H1 (cell line): ENCODE measurements at regions not wholly inside any gene's neighbourhood (a gene's known extent, or its start where the extent isn't known, plus 50 kb on each side); places are given as distances from the start of the nearest gene placed in this dataset.

Source experiments
- CTCF ChIA-PET: fragments of 300-600 bp; sonication (Branson Sonifier 250); formaldehyde crosslinking; loops from one replicate; lab custom pipeline; 2021; ENCODE audit not compliant: partially characterized antibody; lab: Charles Lee
- POLR2A ChIA-PET: fragments of 300-600 bp; sonication (Branson Sonifier 250); formaldehyde crosslinking; loops from one replicate; lab custom pipeline; 2021; ENCODE audit warnings: inconsistent platforms; ENCODE audit not compliant: partially characterized antibody; lab: Charles Lee
- DNase-seq, 2 experiments: peaks; one replicate each; pipeline versions ENCODE4 v3.0.0 to v3.0.0-alpha.2; 2010 to 2022; ENCODE audit warnings: low spot score in 2 of 2, low read depth in 1 of 2, mixed read lengths in 1 of 2
- FAIRE-seq: peaks from 2 replicates; lab custom pipeline; 2011; peaks lifted over from hg19 to GRCh38; lab: Jason Lieb, UNC
- H2AFZ ChIP-seq: 2 replicates; pipeline ENCODE4 v1.8.1; 2012; ENCODE audit warnings: low read length, inconsistent platforms
- H2AK5ac ChIP-seq: 2 replicates; pipeline ENCODE4 v1.6.1; 2013; ENCODE audit warnings: low read depth, low read length
- H2BK120ac ChIP-seq: replicated peaks from 2 replicates; pipeline ENCODE3; 2013; ENCODE audit warnings: low read depth, low read length, inconsistent platforms
- H2BK12ac ChIP-seq: 2 replicates; pipeline ENCODE4 v1.6.1; 2013; ENCODE audit warnings: low read depth, low read length
- H2BK15ac ChIP-seq: 2 replicates; pipeline ENCODE4 v1.6.1; 2013; ENCODE audit warnings: low read length
- H2BK20ac ChIP-seq: 2 replicates; pipeline ENCODE4 v1.6.1; 2013; ENCODE audit warnings: low read length
- H2BK5ac ChIP-seq: 2 replicates; pipeline ENCODE4 v1.6.1; 2013; ENCODE audit warnings: low read depth, low read length
- H3K14ac ChIP-seq: 2 replicates; pipeline ENCODE4 v1.6.1; 2013; ENCODE audit warnings: inconsistent platforms; ENCODE audit not compliant: insufficient read length
- H3K18ac ChIP-seq: 2 replicates; pipeline ENCODE4 v1.6.1; 2013; ENCODE audit warnings: low read length; ENCODE audit errors: extremely low read depth
- H3K23ac ChIP-seq: 2 replicates; pipeline ENCODE4 v1.6.1; 2013; ENCODE audit warnings: inconsistent platforms; ENCODE audit not compliant: insufficient read length
- H3K23me2 ChIP-seq: 2 replicates; pipeline ENCODE4 v1.6.1; 2013; ENCODE audit warnings: low read depth, low read length
- H3K27ac ChIP-seq: 2 replicates; pipeline ENCODE4 v1.6.1; 2011; ENCODE audit warnings: low read depth, low read length, inconsistent platforms
- H3K27me3 ChIP-seq, 4 experiments: replicated peaks in 1 of 4; 1 replicate in 1 of 4; 2 replicates in 3 of 4; pipeline versions ENCODE4 v1.6.1 to v1.8.1; 2011 to 2013; ENCODE audit warnings: low read length in 3 of 4, mild to moderate bottlenecking in 3 of 4, inconsistent platforms in 2 of 4, mixed read lengths in 2 of 4, moderate library complexity in 1 of 4; ENCODE audit not compliant: control insufficient read depth in 3 of 4, insufficient read depth in 3 of 4; ENCODE audit errors: extremely low read depth in 1 of 4
- H3K36me3 ChIP-seq, 4 experiments: 2 replicates each; pipeline versions ENCODE4 v1.6.1 to v1.8.1; 2011 to 2013; ENCODE audit warnings: mild to moderate bottlenecking in 4 of 4, low read length in 3 of 4, moderate library complexity in 2 of 4, control low read depth in 1 of 4, inconsistent platforms in 1 of 4; ENCODE audit not compliant: insufficient read depth in 4 of 4, control insufficient read depth in 2 of 4
- H3K4ac ChIP-seq: replicated peaks from 2 replicates; pipeline ENCODE3; 2013; ENCODE audit warnings: low read length, low read depth, mixed read lengths, inconsistent platforms; ENCODE audit not compliant: insufficient read length
- H3K4me1 ChIP-seq, 4 experiments: replicated peaks in 1 of 4; 1 replicate in 1 of 4; 2 replicates in 3 of 4; pipeline versions ENCODE4 v1.6.1 to v1.8.1; 2011 to 2013; ENCODE audit warnings: low read length in 3 of 4, inconsistent platforms in 2 of 4, mixed read lengths in 1 of 4; ENCODE audit not compliant: insufficient read depth in 4 of 4, control insufficient read depth in 3 of 4
- H3K4me2 ChIP-seq, 2 experiments: 2 replicates each; pipeline versions ENCODE4 v1.6.1 to v1.8.1; 2011 to 2013; ENCODE audit warnings: low read depth in 2 of 2, low read length in 2 of 2, control low read depth in 1 of 2, inconsistent platforms in 1 of 2, mild to moderate bottlenecking in 1 of 2; ENCODE audit not compliant: insufficient read depth in 1 of 2
- H3K4me3 ChIP-seq, 4 experiments: fragments of 200-600, 300-600 bp in 1 of 4; sonication (generic), shearing (Covaris generic), sonication (Bioruptor Twin) in 1 of 4; 2 replicates each; pipeline versions ENCODE4 v1.5.1 to v1.8.1; 2011 to 2016; ENCODE audit warnings: low read length in 4 of 4, low read depth in 3 of 4, control low read depth in 2 of 4, inconsistent platforms in 2 of 4, mild to moderate bottlenecking in 2 of 4, mixed read lengths in 1 of 4, moderate library complexity in 1 of 4; ENCODE audit not compliant: insufficient read depth in 2 of 4; ENCODE audit errors: extremely low read depth in 1 of 4
- H3K56ac ChIP-seq: replicated peaks from 2 replicates; pipeline ENCODE3; 2013; ENCODE audit warnings: low read depth, mild to moderate bottlenecking, mixed read lengths, low read length, inconsistent platforms; ENCODE audit not compliant: insufficient read length
- H3K79me1 ChIP-seq: 2 replicates; pipeline ENCODE4 v1.6.1; 2013; ENCODE audit warnings: low read depth, low read length, control low read depth
- H3K79me2 ChIP-seq, 2 experiments: 2 replicates each; pipeline versions ENCODE4 v1.6.1 to v1.8.1; 2012 to 2013; ENCODE audit warnings: low read length in 2 of 2, mild to moderate bottlenecking in 2 of 2, inconsistent platforms in 1 of 2; ENCODE audit not compliant: insufficient read depth in 2 of 2, control insufficient read depth in 1 of 2
- H3K9ac ChIP-seq, 4 experiments: replicated peaks in 1 of 4; 1 replicate in 1 of 4; 2 replicates in 3 of 4; pipeline versions ENCODE4 v1.6.1 to v1.8.1; 2011 to 2013; ENCODE audit warnings: low read depth in 3 of 4, low read length in 3 of 4, control low read depth in 2 of 4, mild to moderate bottlenecking in 2 of 4, moderate library complexity in 2 of 4, inconsistent platforms in 1 of 4; ENCODE audit errors: extremely low read depth in 1 of 4
- H3K9me3 ChIP-seq, 2 experiments: 2 replicates each; pipeline versions ENCODE4 v1.6.1 to v1.8.1; 2012 to 2013; ENCODE audit warnings: mild to moderate bottlenecking in 2 of 2, moderate library complexity in 2 of 2, control low read depth in 1 of 2, inconsistent platforms in 1 of 2, low read depth in 1 of 2, low read length in 1 of 2, mixed read lengths in 1 of 2; ENCODE audit not compliant: insufficient read depth in 2 of 2
- H4K20me1 ChIP-seq, 2 experiments: replicated peaks in 1 of 2; 2 replicates each; pipeline versions ENCODE3 to v1.8.1; 2011 to 2013; ENCODE audit warnings: inconsistent platforms in 2 of 2, low read length in 2 of 2, mild to moderate bottlenecking in 1 of 2; ENCODE audit not compliant: insufficient read depth in 2 of 2, control insufficient read depth in 1 of 2
- H4K5ac ChIP-seq: 2 replicates; pipeline ENCODE4 v1.6.1; 2013; ENCODE audit warnings: low read length, low read depth, mixed read lengths, inconsistent platforms; ENCODE audit not compliant: insufficient read length
- H4K8ac ChIP-seq: 2 replicates; pipeline ENCODE4 v1.8.0; 2013; ENCODE audit warnings: mild to moderate bottlenecking, moderate library complexity, low read length, inconsistent platforms; ENCODE audit not compliant: insufficient read depth; ENCODE audit errors: extremely low read depth
- H4K91ac ChIP-seq: replicated peaks from 2 replicates; pipeline ENCODE3; 2013; ENCODE audit warnings: low read length, mixed read lengths, inconsistent platforms; ENCODE audit not compliant: insufficient read length
- CBX8 ChIP-seq: fragments of 300-800, 300-1000 bp; sonication (generic); IDR thresholded peaks from 2 replicates; pipeline ENCODE4 v1.7.1; 2016; ENCODE audit warnings: low read depth, low read length, borderline replicate concordance
- CHD1 ChIP-seq: IDR thresholded peaks from 2 replicates; pipeline ENCODE4 v1.6.1; 2012; ENCODE audit warnings: low read depth, low read length, improper control_type of control experiment
- EZH2 ChIP-seq: fragments of 200-600 bp; sonication (generic); IDR thresholded peaks from 2 replicates; pipeline ENCODE4 v1.7.1; 2012; ENCODE audit warnings: low read depth, mild to moderate bottlenecking, moderate library complexity, low read length, inconsistent platforms; ENCODE audit not compliant: severe bottlenecking
- JUND ChIP-seq: IDR thresholded peaks from 2 replicates; pipeline ENCODE4 v1.6.1; 2011; ENCODE audit warnings: mild to moderate bottlenecking, improper control_type of control experiment, low read length
- KDM1A ChIP-seq: fragments of 200-600, 300-600 bp; sonication (generic); IDR thresholded peaks from 2 replicates; pipeline ENCODE4 v1.7.1; 2016; ENCODE audit warnings: mild to moderate bottlenecking, low read length, borderline replicate concordance
- KDM5A ChIP-seq: fragments of 200-600 bp; IDR thresholded peaks from 2 replicates; pipeline ENCODE4 v1.7.1; 2012; ENCODE audit warnings: mild to moderate bottlenecking, low read length, inconsistent platforms, mixed read lengths
- RNF2 ChIP-seq: fragments of 200-900, 300-1000 bp; sonication (generic); IDR thresholded peaks from 2 replicates; pipeline ENCODE4 v1.7.1; 2016; ENCODE audit warnings: borderline replicate concordance, low read depth, mild to moderate bottlenecking, antibody characterized with exemption, low read length; ENCODE audit not compliant: poor library complexity, severe bottlenecking; ENCODE audit errors: missing control alignments
- TBP ChIP-seq: IDR thresholded peaks from 2 replicates; pipeline ENCODE4 v1.6.1; 2011; ENCODE audit warnings: low read depth, low read length, improper control_type of control experiment
- TEAD4 ChIP-seq: IDR thresholded peaks from 2 replicates; pipeline ENCODE4 v1.6.1; 2012; ENCODE audit warnings: low read depth, low read length, inconsistent platforms, mixed read lengths
- WGBS, 2 experiments: shearing (Covaris generic) in 1 of 2; methylation state at CpG; one replicate each; pipeline versions ENCODE4 v1.1.6 to v1.1.7; 2013 to 2015; ENCODE audit warnings: low lambda C conversion rate in 2 of 2, mixed read lengths in 2 of 2, inconsistent platforms in 1 of 2, low coverage in 1 of 2, missing lambda C conversion rate in 1 of 2; ENCODE audit not compliant: insufficient replicate concordance in 2 of 2, insufficient coverage in 1 of 2, insufficient read length in 1 of 2; ENCODE audit errors: extremely low coverage in 1 of 2, missing lambda C conversion rate in 1 of 2; 5-methylcytosine and 5-hydroxymethylcytosine counted together
- TF ChIP-seq, protein P1 (sequence below): IDR thresholded peaks from 2 replicates; pipeline ENCODE4 v1.6.1; 2012; ENCODE audit warnings: low read length, inconsistent platforms

GRCh38 chr20:43265449-43265848, 75.7 kb upstream of the PTPRT start:
- Histone ChIP-seq H3K4ac (no peak overlapping the region), H2AK5ac (no peak overlapping the region), H2BK120ac (no peak overlapping the region), H3K79me2 (no peaks in the 10 kb centered on the region), H4K5ac (no peak overlapping the region), H2BK5ac (no peak overlapping the region), H3K4me1 (no peaks in the 10 kb centered on the region), H3K79me1 (no peaks in the 10 kb centered on the region), H3K14ac (no peak overlapping the region), H3K23me2 (no peaks in the 10 kb centered on the region), H2BK15ac (no peak overlapping the region), H3K56ac (no peak overlapping the region), H3K36me3 (no peaks in the 10 kb centered on the region), H3K9ac (no peak overlapping the region), H3K27me3 (no peaks in the 10 kb centered on the region), H3K27ac (no peak overlapping the region), H3K4me3 (no peak overlapping the region), H2AFZ (no peak overlapping the region), H2BK12ac (no peak overlapping the region), H2BK20ac (no peak overlapping the region), H4K20me1 (no peaks in the 10 kb centered on the region), H3K23ac (no peak overlapping the region), H3K18ac (no peak overlapping the region), H4K8ac (no peak overlapping the region), H3K9me3 (no peaks in the 10 kb centered on the region), H4K91ac (no peak overlapping the region), H3K4me2 (no peak overlapping the region)
- 72% methylated on average over 2 of the region's 2 CpGs; no CpG with 5 or more reads in 1 of the 2 experiments for WGBS, 2 experiments
- FAIRE-seq: no peak
- CTCF ChIA-PET: interaction anchor here (0.8 kb wide), 1 partner anchor 163 kb away, joined by 3 read pairs; no protein-coding TSS in a partner anchor
- DNase-seq: no peak
- POLR2A ChIA-PET: no interaction called here
- no peak for TF ChIP-seq CBX8
- TF ChIP-seq CHD1: no peak
- TF ChIP-seq, protein P1, sequence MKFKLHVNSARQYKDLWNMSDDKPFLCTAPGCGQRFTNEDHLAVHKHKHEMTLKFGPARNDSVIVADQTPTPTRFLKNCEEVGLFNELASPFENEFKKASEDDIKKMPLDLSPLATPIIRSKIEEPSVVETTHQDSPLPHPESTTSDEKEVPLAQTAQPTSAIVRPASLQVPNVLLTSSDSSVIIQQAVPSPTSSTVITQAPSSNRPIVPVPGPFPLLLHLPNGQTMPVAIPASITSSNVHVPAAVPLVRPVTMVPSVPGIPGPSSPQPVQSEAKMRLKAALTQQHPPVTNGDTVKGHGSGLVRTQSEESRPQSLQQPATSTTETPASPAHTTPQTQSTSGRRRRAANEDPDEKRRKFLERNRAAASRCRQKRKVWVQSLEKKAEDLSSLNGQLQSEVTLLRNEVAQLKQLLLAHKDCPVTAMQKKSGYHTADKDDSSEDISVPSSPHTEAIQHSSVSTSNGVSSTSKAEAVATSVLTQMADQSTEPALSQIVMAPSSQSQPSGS: no peak
- no peak for TF ChIP-seq TBP
- no peak for TF ChIP-seq KDM5A
- TF ChIP-seq KDM1A: no peak
- no peak for TF ChIP-seq RNF2
- TF ChIP-seq EZH2: no peak
- no peak for TF ChIP-seq JUND
- no peak for TF ChIP-seq TEAD4
